ENCODE measurements at regions not wholly inside any gene's neighbourhood (a gene's known extent, or its start where the extent isn't known, plus 50 kb on each side); places are given as distances from the start of the nearest gene placed in this dataset.

DNA sequence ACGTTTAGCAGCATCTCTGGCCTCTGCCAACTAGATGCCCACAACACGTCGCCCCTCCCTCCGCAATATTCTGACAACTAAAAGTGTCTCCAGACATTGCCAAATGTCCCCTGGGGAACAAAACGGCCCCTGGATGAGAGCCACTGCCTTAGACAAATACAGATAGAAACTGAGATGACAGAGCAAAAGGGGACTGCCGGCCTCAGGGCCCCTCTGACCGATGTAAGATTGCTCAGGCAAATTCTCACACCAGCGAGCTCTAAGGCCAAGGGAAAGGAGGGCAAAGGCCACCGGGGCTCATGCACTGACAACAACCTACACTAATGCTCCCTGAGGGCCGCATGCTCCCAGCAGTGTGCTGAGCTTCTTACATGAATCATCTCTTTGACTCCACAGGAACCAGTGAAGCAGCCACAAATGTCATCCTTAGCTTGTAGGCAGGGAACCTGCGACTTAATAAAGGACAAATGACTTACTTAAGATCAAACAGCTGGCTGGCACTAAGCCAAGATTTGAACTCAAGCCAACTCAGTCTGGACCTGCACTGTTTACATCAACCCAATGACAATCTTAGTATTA lies 228.5 kb downstream of the TTC32 start:
- TF ChIP-seq, protein P1, sequence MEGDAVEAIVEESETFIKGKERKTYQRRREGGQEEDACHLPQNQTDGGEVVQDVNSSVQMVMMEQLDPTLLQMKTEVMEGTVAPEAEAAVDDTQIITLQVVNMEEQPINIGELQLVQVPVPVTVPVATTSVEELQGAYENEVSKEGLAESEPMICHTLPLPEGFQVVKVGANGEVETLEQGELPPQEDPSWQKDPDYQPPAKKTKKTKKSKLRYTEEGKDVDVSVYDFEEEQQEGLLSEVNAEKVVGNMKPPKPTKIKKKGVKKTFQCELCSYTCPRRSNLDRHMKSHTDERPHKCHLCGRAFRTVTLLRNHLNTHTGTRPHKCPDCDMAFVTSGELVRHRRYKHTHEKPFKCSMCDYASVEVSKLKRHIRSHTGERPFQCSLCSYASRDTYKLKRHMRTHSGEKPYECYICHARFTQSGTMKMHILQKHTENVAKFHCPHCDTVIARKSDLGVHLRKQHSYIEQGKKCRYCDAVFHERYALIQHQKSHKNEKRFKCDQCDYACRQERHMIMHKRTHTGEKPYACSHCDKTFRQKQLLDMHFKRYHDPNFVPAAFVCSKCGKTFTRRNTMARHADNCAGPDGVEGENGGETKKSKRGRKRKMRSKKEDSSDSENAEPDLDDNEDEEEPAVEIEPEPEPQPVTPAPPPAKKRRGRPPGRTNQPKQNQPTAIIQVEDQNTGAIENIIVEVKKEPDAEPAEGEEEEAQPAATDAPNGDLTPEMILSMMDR (IDR thresholded peaks at IDR 0.05; ENCODE audit: low read depth, low read length) = no peak
- peak; percentile 32 to 55 for DNase-seq (ENCODE audit: low read depth in 2 of 2)
- no peak overlapping the region for H3K4me3 ChIP-seq (replicated peaks in 1 of 2; ENCODE audit: low read depth in 2 of 2, low read length in 2 of 2)

DNA sequence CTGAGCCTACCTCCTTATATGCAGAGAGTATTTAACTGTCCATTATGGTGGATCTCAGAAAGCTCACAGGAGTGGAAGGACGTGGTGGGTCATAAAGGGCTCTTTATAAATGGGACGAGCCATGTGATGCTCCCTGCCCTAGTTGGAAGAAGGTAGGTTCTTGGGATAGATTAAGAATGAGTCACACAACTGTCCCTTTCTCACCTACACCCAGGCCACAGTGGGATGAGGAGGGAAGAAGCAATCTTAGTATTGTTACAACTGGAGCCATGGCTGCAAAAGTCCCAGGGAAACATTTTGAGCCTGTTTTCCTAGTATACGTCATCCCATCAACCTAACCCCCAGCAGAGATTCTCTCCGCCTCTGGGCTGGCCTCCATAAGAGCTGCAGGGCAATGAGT lies 229.9 kb downstream of the TTC32 start:
- no peak for DNase-seq (ENCODE audit: low read depth in 2 of 2)
- TF ChIP-seq, protein P1 (IDR thresholded peaks at IDR 0.05; ENCODE audit: low read depth, low read length) = no peak

GRCh38 chr2:19671311-19671710 lies 230.5 kb downstream of the TTC32 start:
- TF ChIP-seq, protein P1 (IDR thresholded peaks at IDR 0.05; ENCODE audit: low read depth, low read length) = no peak
- H3K4me3 ChIP-seq (replicated peaks in 1 of 2; ENCODE audit: low read depth in 2 of 2, low read length in 2 of 2) = no peak overlapping the region
- no peak for DNase-seq (ENCODE audit: low read depth in 2 of 2)

More for the DNA sequence above, 229.9 kb downstream of the TTC32 start:
- H3K4me3 ChIP-seq (replicated peaks in 1 of 2; ENCODE audit: low read depth in 2 of 2, low read length in 2 of 2) = no peak overlapping the region

DNA sequence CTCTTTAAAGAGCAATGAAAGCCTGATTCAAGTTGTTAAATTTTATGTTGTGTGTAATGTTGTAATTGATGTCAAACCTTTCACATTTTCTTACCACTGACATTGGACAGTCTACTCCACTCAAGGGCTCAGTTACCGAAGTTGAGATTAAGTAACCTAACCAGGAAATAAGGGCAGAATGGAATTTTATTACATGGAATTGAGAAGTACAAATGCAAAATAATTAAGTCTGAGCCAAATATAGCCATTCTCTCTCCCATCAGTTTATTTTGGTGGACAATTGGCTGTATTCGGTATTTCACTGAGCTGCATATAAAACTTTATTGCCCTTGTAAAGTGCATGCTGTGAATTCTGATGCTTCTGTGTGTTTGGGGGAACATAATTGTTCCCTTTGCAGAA lies 231.5 kb downstream of the TTC32 start:
- DNase-seq (ENCODE audit: low read depth in 2 of 2) = peak in 1 of 2 donors; percentile 26
- no peak overlapping the region for H3K4me3 ChIP-seq (replicated peaks in 1 of 2; ENCODE audit: low read depth in 2 of 2, low read length in 2 of 2)
- TF ChIP-seq, protein P1 (IDR thresholded peaks at IDR 0.05; ENCODE audit: low read depth, low read length) = no peak

GRCh38 chr2:19669559-19669958 lies 232.2 kb downstream of the TTC32 start:
- no peak for DNase-seq (ENCODE audit: low read depth in 2 of 2)
- H3K4me3 ChIP-seq (replicated peaks in 1 of 2; ENCODE audit: low read depth in 2 of 2, low read length in 2 of 2) = no peak overlapping the region
- TF ChIP-seq, protein P1 (IDR thresholded peaks at IDR 0.05; ENCODE audit: low read depth, low read length) = no peak

DNA sequence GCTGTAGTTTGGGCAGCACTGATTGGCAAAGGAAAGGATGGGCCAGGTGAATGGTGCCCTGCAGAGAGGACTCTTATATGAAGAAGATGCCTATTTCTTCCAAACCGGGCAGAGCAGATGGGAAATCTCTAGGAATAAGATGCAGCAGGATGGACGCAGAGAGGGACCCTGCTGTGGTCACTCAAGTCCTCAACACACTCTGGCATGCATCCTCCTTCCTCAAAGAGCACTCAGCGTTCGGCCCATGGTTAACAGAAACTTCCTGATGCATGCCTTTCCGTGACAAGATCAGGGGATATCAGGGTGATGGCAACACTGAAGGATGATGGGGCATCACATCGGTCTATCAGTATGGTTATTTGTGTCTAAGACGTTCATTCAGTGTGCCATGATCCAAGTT lies 232.7 kb downstream of the TTC32 start:
- TF ChIP-seq, protein P1 (IDR thresholded peaks at IDR 0.05; ENCODE audit: low read depth, low read length) = no peak
- no peak for DNase-seq (ENCODE audit: low read depth in 2 of 2)
- no peak overlapping the region for H3K4me3 ChIP-seq (replicated peaks in 1 of 2; ENCODE audit: low read depth in 2 of 2, low read length in 2 of 2)

GRCh38 chr2:19667536-19667949 lies 234.2 kb downstream of the TTC32 start:
- no peak overlapping the region for H3K4me3 ChIP-seq (replicated peaks in 1 of 2; ENCODE audit: low read depth in 2 of 2, low read length in 2 of 2)
- peak in 1 of 2 donors; percentile 7 for DNase-seq (ENCODE audit: low read depth in 2 of 2)
- TF ChIP-seq, protein P1 (IDR thresholded peaks at IDR 0.05; ENCODE audit: low read depth, low read length) = no peak
